M059J (cell line): ENCODE measurements at regions not wholly inside any gene's neighbourhood (a gene's known extent, or its start where the extent isn't known, plus 50 kb on each side); places are given as distances from the start of the nearest gene placed in this dataset.

Source experiments
- DNase-seq: peaks from one replicate; pipeline ENCODE4 v3.0.0-alpha.2; 2012; ENCODE audit warnings: low read depth

DNA sequence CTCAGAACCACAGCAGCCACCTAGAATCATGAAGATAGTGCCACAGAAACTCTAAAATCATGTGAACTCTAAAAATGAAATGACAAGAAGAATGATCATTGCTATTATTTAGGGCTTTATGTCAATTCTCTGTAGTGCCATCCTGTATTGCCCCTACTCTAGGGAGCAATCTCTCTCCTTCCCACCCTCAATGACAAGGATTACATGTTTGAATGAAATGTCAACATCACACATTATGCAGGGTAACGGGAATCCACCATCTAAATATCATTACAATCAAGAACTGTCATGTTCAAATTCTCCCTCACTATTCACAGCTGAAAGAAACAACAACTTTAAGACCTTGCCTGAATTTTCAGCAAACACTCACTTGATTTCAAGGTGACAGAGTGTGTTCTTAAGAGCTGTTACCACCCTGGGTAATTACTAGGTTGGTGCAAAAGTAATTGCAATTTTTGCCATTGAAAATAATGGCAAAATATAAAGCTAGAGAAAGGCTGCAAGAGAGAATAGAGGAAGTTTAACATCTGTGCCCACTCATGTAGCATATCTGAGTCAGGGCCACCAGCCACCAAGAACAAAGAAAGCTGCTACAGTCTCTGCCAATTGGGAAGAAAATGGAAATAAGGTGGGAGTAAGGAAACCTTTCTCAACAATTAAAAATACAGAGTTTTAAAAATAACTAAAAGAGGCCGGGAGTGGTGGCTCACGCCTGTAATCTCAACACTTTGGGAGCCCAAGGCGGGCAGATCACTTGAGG, 112.8 kb upstream of the PSMD7 start:
- no peak for DNase-seq

DNA sequence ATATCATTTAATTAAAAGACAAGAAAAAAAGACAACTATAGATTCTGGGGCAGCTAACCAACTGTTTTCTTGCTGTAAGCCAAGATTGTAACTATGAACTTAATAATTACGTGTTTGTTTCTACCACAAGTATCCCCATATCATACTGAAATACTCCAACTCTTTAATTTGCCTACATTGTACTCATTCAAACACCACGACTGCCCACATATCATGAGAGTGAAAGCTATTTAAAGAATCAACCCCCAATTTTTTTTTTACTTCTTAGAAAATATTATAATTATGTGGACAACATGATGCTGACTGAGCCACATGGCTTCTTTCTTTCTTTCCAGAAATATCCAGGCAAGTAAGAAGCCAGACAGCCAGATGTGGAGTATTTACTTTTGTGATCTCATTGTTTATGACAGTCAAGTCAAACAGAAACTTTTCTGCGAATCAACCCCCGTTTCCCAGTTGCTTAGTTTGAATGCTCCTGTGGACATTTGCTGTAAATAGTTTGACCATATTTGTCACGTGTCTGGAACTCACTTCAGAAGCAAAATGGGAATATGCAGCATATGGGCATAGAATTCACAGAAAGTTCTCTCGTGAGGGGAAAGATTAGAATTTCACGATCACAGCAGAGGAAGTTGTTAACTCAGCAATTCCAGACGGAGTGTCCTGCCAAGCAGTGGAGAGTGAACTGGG, 126.8 kb upstream of the PSMD7 start:
- DNase-seq = peak; percentile 7

DNA sequence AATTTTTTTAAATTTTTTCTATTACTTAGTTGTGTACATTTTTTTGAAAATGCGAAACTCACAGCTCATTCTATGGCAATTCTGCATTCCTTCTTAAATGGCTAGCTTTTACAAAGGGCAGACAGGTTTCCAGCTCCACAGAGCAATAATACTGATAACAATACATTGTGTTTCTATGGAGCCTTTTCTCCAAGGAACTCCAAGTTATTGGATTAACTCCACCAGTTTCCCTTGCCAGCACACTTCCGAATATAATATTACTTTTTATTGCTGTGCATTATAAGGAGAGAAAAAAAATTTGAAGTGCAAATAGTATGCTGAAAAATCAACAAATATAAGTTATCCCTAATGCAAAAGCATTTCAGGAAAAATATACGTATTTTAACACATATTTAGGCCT, 127.5 kb upstream of the PSMD7 start:
- no peak for DNase-seq

- DNase-seq = no peak
Observed at GRCh38 chr16:74168445-74168844, 128.2 kb upstream of the PSMD7 start.

DNA sequence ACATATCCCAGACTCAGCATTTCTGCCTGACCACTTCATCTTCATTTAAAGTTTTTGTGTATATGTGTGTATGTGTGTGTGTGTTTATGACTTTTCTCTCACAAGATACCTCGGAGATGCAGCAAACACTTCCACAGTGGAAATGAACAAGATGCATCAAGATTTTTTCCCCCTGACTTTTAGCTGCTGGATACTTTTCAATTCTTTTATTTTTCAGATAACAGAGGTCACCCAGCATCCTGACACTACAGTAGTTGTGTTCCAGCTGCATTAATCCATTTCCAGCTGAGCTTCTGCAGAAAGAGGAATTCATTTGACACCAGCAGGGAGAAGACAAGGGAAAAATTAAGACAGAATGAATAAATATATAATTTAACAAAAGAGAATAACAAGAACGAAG, 130.2 kb upstream of the PSMD7 start:
- no peak for DNase-seq

- DNase-seq = no peak
Observed at GRCh38 chr16:74165566-74166080, 131.0 kb upstream of the PSMD7 start.

DNA sequence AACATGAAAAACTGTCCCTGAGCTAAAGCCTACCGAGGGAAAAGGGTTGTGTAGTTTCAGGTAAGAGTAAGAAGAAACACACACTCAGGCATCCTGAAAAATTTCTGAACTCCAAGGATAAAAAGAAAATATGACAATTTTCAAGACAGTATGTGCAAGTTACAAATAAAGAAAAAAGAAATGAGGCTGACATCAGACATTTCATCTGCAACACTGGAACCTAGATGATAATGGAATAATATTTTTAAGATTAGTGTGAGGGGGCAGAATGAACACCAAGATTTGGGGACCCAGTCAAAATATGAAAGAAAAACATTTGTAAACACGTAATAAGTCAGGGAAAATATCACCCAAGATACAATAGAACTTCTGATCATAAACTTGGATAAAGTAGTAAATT, 135.9 kb upstream of the PSMD7 start:
- no peak for DNase-seq

DNA sequence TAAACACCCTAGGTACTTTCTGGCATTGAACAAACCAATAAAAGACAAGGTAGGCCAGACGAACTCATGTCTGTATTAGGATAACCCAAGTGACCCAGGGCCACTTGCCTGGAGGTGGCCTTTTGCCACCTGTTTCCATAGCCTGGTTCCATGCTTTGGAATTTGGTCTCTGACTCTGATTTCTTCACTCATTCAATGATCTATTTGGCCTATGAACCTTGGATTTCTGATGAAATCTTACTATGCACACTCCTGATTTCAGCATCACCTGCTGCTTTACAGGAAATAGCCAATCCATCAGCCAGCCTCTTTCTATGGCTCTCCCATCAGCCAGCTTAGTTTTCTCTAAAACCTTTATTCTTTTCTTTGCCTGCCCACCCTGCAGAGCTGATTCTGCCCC, 142.8 kb upstream of the PSMD7 start:
- no peak for DNase-seq

- DNase-seq = no peak
Observed at GRCh38 chr16:74146643-74147042, 150.0 kb upstream of the PSMD7 start.

DNA sequence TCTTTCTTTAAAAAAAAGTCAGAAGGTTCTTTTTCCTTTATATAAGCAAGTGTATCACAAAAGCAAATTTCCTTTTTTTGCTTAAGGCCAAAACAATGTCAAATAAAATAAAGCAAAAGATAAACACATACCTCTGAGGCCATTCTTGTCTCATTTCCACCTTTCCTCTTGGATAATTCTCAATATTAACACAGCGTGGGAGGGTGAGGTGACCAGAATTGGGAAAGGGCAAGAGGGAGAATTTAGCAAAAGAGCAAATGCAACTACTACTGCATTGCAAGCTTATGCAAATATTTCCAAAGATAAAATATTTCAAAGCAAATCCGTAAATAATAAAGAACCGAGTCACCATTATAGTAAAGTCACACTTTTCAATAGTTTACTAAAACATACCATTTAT, 153.4 kb upstream of the PSMD7 start:
- DNase-seq = no peak

DNA sequence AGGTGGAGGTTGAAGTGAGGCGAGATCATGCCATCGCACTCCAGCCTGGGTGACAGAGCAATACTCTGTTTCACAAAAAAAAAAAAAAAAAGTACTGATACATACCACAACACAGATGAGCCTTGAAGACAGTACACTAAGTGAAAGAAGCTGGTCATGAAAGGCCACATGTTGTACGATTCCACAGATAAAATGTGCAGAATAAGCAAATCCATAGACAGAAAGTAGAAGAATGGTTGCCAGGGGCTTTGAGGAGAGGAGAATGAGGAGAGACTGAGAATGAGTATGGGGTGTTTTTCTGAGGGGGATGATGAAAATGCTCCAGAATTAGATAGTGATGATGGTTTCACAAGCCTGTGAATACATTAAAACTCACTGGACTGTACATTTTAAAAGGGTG, 155.6 kb upstream of the PSMD7 start:
- DNase-seq = no peak

DNA sequence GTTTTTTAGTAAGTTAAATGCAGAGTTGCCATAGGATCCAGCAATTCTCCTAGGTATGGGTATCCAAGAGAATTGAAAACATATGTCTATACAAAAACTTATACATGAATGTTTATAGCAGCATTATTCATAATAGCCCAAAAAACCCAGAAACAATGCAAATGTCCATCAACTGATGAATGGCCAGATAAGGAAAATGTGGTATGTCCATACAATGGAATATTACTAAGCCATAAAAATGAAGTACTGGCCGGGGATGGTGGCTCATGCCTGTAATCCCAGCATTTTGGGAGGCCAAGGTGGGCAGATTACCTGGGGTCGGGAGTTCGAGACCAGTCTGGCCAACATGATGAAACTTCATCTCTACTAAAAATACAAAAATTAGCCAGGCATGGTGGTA, 156.1 kb upstream of the PSMD7 start:
- DNase-seq = no peak

- no peak for DNase-seq
Observed at GRCh38 chr16:74123826-74124225, 172.8 kb upstream of the PSMD7 start.

- no peak for DNase-seq
Observed at GRCh38 chr16:74123195-74123594, 173.4 kb upstream of the PSMD7 start.

DNA sequence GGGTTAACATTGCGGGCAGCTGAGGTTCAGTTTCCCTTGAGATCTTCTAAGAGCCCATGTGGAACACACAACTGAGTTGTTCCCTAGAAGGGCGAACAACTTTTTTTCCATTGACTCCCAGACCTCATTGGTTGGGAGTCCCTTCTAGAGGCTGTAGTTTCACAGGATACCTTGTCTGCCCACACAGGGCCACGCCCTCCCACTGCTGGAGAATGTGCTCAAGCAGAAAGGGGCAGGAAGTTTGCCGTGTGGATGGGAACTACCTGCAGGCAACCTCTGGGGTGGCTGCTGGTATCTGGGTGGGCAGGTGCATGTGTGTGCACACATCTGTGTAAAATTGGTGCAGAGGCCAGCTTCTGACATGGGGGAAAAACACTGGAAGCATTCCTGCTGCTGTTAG, 178.8 kb upstream of the PSMD7 start:
- DNase-seq = no peak

- DNase-seq = no peak
Observed at GRCh38 chr16:74113545-74113944, 183.1 kb upstream of the PSMD7 start.

GRCh38 chr16:74111456-74111982, 185.1 kb upstream of the PSMD7 start:
- peak; percentile 4 for DNase-seq

DNA sequence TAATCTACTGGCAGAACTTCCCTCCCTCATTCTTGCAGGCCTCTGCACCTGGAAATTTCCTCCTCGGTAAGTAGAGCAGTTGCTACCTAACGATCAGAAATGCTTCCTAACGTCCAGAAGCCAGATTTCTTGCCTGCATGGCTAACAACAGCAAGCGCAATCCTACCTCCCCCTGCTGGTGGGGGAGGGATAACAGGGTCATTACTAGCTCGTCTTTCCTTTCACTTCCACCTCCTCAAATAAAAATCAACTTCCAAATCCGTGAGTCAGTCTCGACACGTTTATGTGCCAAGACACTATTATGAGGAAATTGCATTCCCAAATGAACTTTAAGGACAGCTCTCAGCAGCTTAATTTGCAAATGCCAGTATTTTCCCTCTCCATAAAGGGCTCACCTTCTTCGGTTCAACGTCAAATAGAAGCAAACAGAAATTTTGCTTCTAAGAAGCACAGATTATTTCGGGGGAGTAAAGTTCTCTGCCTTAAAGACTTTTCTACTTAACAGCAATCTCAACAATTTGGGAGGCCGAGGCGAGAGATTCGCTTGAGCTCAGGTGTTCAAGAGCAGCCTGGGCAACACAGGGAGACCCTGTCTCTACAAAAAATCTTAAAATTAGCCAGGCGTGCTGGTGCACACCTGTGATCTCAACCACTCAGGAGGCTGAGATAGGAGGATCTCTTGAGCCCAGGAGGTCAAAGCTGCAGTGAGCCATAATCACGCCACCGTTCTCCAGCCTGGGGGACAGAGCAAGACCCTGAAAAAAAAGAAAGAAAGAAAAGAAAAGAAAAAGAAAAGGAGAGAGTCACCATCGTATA, 188.6 kb upstream of the PSMD7 start:
- peak; percentile 36 for DNase-seq

- DNase-seq = no peak
Observed at GRCh38 chr16:74104022-74104421, 192.6 kb upstream of the PSMD7 start.

DNA sequence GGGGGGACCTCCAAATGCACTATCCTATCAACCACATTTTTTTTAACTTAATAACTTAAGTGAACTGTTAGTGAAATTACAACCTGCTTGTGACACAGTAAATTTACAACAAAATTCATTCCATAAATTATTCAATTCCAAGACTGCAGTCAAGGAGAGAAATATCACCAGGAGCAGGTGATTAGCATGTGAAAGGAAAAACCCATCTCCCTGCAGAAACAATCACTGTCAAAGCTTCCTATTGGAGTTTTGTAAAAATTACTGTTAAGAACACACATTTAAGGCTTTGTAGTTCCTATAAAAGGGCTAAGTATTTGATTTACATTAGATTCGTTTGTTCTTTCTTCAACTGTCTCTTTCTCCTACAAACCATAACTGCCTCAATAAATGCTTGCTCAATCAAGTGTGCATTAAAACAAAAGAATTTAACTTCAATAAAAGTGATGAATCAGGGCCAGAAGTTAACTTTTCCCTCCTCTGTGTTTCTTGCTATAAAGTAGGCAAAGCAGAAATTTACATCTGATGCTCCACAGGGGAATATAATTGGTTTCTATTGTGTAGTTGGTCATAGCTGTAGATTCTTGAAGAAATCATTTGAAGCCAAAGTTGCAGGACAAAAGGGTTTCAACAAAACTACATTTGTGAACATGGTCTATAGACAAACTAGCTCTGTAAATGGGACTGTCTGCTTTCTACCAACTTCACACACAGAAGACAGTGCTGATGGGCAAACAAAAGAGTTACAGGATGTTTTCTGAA, 195.1 kb upstream of the PSMD7 start:
- no peak for DNase-seq
